H1 (cell line): ENCODE measurements at regions not wholly inside any gene's neighbourhood (a gene's known extent, or its start where the extent isn't known, plus 50 kb on each side); places are given as distances from the start of the nearest gene placed in this dataset.

Experiments
- CTCF ChIA-PET: fragments of 300-600 bp; sonication (Branson Sonifier 250); formaldehyde crosslinking; loops from one replicate; lab custom pipeline; 2021; ENCODE audit not compliant: partially characterized antibody; lab: Charles Lee
- POLR2A ChIA-PET: fragments of 300-600 bp; sonication (Branson Sonifier 250); formaldehyde crosslinking; loops from one replicate; lab custom pipeline; 2021; ENCODE audit warnings: inconsistent platforms; ENCODE audit not compliant: partially characterized antibody; lab: Charles Lee
- DNase-seq, 2 experiments: peaks; one replicate each; pipeline versions ENCODE4 v3.0.0 to v3.0.0-alpha.2; 2010 to 2022; ENCODE audit warnings: low spot score in 2 of 2, low read depth in 1 of 2, mixed read lengths in 1 of 2
- FAIRE-seq: peaks from 2 replicates; lab custom pipeline; 2011; peaks lifted over from hg19 to GRCh38; lab: Jason Lieb, UNC
- H2AFZ ChIP-seq: 2 replicates; pipeline ENCODE4 v1.8.1; 2012; ENCODE audit warnings: low read length, inconsistent platforms
- H2AK5ac ChIP-seq: 2 replicates; pipeline ENCODE4 v1.6.1; 2013; ENCODE audit warnings: low read depth, low read length
- H2BK120ac ChIP-seq: replicated peaks from 2 replicates; pipeline ENCODE3; 2013; ENCODE audit warnings: low read depth, low read length, inconsistent platforms
- H2BK12ac ChIP-seq: 2 replicates; pipeline ENCODE4 v1.6.1; 2013; ENCODE audit warnings: low read depth, low read length
- H2BK15ac ChIP-seq: 2 replicates; pipeline ENCODE4 v1.6.1; 2013; ENCODE audit warnings: low read length
- H2BK20ac ChIP-seq: 2 replicates; pipeline ENCODE4 v1.6.1; 2013; ENCODE audit warnings: low read length
- H2BK5ac ChIP-seq: 2 replicates; pipeline ENCODE4 v1.6.1; 2013; ENCODE audit warnings: low read depth, low read length
- H3K14ac ChIP-seq: 2 replicates; pipeline ENCODE4 v1.6.1; 2013; ENCODE audit warnings: inconsistent platforms; ENCODE audit not compliant: insufficient read length
- H3K18ac ChIP-seq: 2 replicates; pipeline ENCODE4 v1.6.1; 2013; ENCODE audit warnings: low read length; ENCODE audit errors: extremely low read depth
- H3K23ac ChIP-seq: 2 replicates; pipeline ENCODE4 v1.6.1; 2013; ENCODE audit warnings: inconsistent platforms; ENCODE audit not compliant: insufficient read length
- H3K23me2 ChIP-seq: 2 replicates; pipeline ENCODE4 v1.6.1; 2013; ENCODE audit warnings: low read depth, low read length
- H3K27ac ChIP-seq: 2 replicates; pipeline ENCODE4 v1.6.1; 2011; ENCODE audit warnings: low read depth, low read length, inconsistent platforms
- H3K27me3 ChIP-seq, 4 experiments: replicated peaks in 1 of 4; 1 replicate in 1 of 4; 2 replicates in 3 of 4; pipeline versions ENCODE4 v1.6.1 to v1.8.1; 2011 to 2013; ENCODE audit warnings: low read length in 3 of 4, mild to moderate bottlenecking in 3 of 4, inconsistent platforms in 2 of 4, mixed read lengths in 2 of 4, moderate library complexity in 1 of 4; ENCODE audit not compliant: control insufficient read depth in 3 of 4, insufficient read depth in 3 of 4; ENCODE audit errors: extremely low read depth in 1 of 4
- H3K36me3 ChIP-seq, 4 experiments: 2 replicates each; pipeline versions ENCODE4 v1.6.1 to v1.8.1; 2011 to 2013; ENCODE audit warnings: mild to moderate bottlenecking in 4 of 4, low read length in 3 of 4, moderate library complexity in 2 of 4, control low read depth in 1 of 4, inconsistent platforms in 1 of 4; ENCODE audit not compliant: insufficient read depth in 4 of 4, control insufficient read depth in 2 of 4
- H3K4ac ChIP-seq: replicated peaks from 2 replicates; pipeline ENCODE3; 2013; ENCODE audit warnings: low read length, low read depth, mixed read lengths, inconsistent platforms; ENCODE audit not compliant: insufficient read length
- H3K4me1 ChIP-seq, 4 experiments: replicated peaks in 1 of 4; 1 replicate in 1 of 4; 2 replicates in 3 of 4; pipeline versions ENCODE4 v1.6.1 to v1.8.1; 2011 to 2013; ENCODE audit warnings: low read length in 3 of 4, inconsistent platforms in 2 of 4, mixed read lengths in 1 of 4; ENCODE audit not compliant: insufficient read depth in 4 of 4, control insufficient read depth in 3 of 4
- H3K4me2 ChIP-seq, 2 experiments: 2 replicates each; pipeline versions ENCODE4 v1.6.1 to v1.8.1; 2011 to 2013; ENCODE audit warnings: low read depth in 2 of 2, low read length in 2 of 2, control low read depth in 1 of 2, inconsistent platforms in 1 of 2, mild to moderate bottlenecking in 1 of 2; ENCODE audit not compliant: insufficient read depth in 1 of 2
- H3K4me3 ChIP-seq, 4 experiments: fragments of 200-600, 300-600 bp in 1 of 4; sonication (generic), shearing (Covaris generic), sonication (Bioruptor Twin) in 1 of 4; 2 replicates each; pipeline versions ENCODE4 v1.5.1 to v1.8.1; 2011 to 2016; ENCODE audit warnings: low read length in 4 of 4, low read depth in 3 of 4, control low read depth in 2 of 4, inconsistent platforms in 2 of 4, mild to moderate bottlenecking in 2 of 4, mixed read lengths in 1 of 4, moderate library complexity in 1 of 4; ENCODE audit not compliant: insufficient read depth in 2 of 4; ENCODE audit errors: extremely low read depth in 1 of 4
- H3K56ac ChIP-seq: replicated peaks from 2 replicates; pipeline ENCODE3; 2013; ENCODE audit warnings: low read depth, mild to moderate bottlenecking, mixed read lengths, low read length, inconsistent platforms; ENCODE audit not compliant: insufficient read length
- H3K79me1 ChIP-seq: 2 replicates; pipeline ENCODE4 v1.6.1; 2013; ENCODE audit warnings: low read depth, low read length, control low read depth
- H3K79me2 ChIP-seq, 2 experiments: 2 replicates each; pipeline versions ENCODE4 v1.6.1 to v1.8.1; 2012 to 2013; ENCODE audit warnings: low read length in 2 of 2, mild to moderate bottlenecking in 2 of 2, inconsistent platforms in 1 of 2; ENCODE audit not compliant: insufficient read depth in 2 of 2, control insufficient read depth in 1 of 2
- H3K9ac ChIP-seq, 4 experiments: replicated peaks in 1 of 4; 1 replicate in 1 of 4; 2 replicates in 3 of 4; pipeline versions ENCODE4 v1.6.1 to v1.8.1; 2011 to 2013; ENCODE audit warnings: low read depth in 3 of 4, low read length in 3 of 4, control low read depth in 2 of 4, mild to moderate bottlenecking in 2 of 4, moderate library complexity in 2 of 4, inconsistent platforms in 1 of 4; ENCODE audit errors: extremely low read depth in 1 of 4
- H3K9me3 ChIP-seq, 2 experiments: 2 replicates each; pipeline versions ENCODE4 v1.6.1 to v1.8.1; 2012 to 2013; ENCODE audit warnings: mild to moderate bottlenecking in 2 of 2, moderate library complexity in 2 of 2, control low read depth in 1 of 2, inconsistent platforms in 1 of 2, low read depth in 1 of 2, low read length in 1 of 2, mixed read lengths in 1 of 2; ENCODE audit not compliant: insufficient read depth in 2 of 2
- H4K20me1 ChIP-seq, 2 experiments: replicated peaks in 1 of 2; 2 replicates each; pipeline versions ENCODE3 to v1.8.1; 2011 to 2013; ENCODE audit warnings: inconsistent platforms in 2 of 2, low read length in 2 of 2, mild to moderate bottlenecking in 1 of 2; ENCODE audit not compliant: insufficient read depth in 2 of 2, control insufficient read depth in 1 of 2
- H4K5ac ChIP-seq: 2 replicates; pipeline ENCODE4 v1.6.1; 2013; ENCODE audit warnings: low read length, low read depth, mixed read lengths, inconsistent platforms; ENCODE audit not compliant: insufficient read length
- H4K8ac ChIP-seq: 2 replicates; pipeline ENCODE4 v1.8.0; 2013; ENCODE audit warnings: mild to moderate bottlenecking, moderate library complexity, low read length, inconsistent platforms; ENCODE audit not compliant: insufficient read depth; ENCODE audit errors: extremely low read depth
- H4K91ac ChIP-seq: replicated peaks from 2 replicates; pipeline ENCODE3; 2013; ENCODE audit warnings: low read length, mixed read lengths, inconsistent platforms; ENCODE audit not compliant: insufficient read length
- ASH2L ChIP-seq: fragments of 200-600, 300-600 bp; sonication (generic); IDR thresholded peaks from one replicate; pipeline ENCODE4 v1.7.1; 2017; ENCODE audit warnings: low read length
- CTBP2 ChIP-seq: IDR thresholded peaks from 2 replicates; pipeline ENCODE4 v1.7.0; 2011; ENCODE audit warnings: borderline replicate concordance, mild to moderate bottlenecking, moderate library complexity, mixed read lengths, low read length; ENCODE audit not compliant: insufficient read depth, insufficient read length
- EP300 ChIP-seq, 2 experiments: IDR thresholded peaks; 1 replicate in 1 of 2; 2 replicates in 1 of 2; pipeline ENCODE4 v1.6.1; 2011 to 2012; ENCODE audit warnings: low read depth in 2 of 2, low read length in 2 of 2, mild to moderate bottlenecking in 2 of 2, borderline replicate concordance in 1 of 2, inconsistent platforms in 1 of 2, moderate library complexity in 1 of 2
- GTF2F1 ChIP-seq: IDR thresholded peaks from 2 replicates; pipeline ENCODE4 v1.6.1; 2012; ENCODE audit warnings: low read depth, low read length, improper control_type of control experiment, borderline replicate concordance
- HDAC2 ChIP-seq, 2 experiments: fragments of 300-600 bp in 1 of 2; sonication (generic) in 1 of 2; IDR thresholded peaks; 2 replicates each; pipeline ENCODE4 v1.6.1; 2011 to 2012; ENCODE audit warnings: low read depth in 2 of 2, low read length in 2 of 2, mild to moderate bottlenecking in 2 of 2, moderate library complexity in 2 of 2, borderline replicate concordance in 1 of 2, inconsistent platforms in 1 of 2
- HDAC6 ChIP-seq: IDR thresholded peaks from one replicate; pipeline ENCODE4 v1.7.1; 2012; ENCODE audit warnings: low read depth, mild to moderate bottlenecking, inconsistent platforms, low read length, moderate library complexity
- JUND ChIP-seq: IDR thresholded peaks from 2 replicates; pipeline ENCODE4 v1.6.1; 2011; ENCODE audit warnings: mild to moderate bottlenecking, improper control_type of control experiment, low read length
- KDM1A ChIP-seq: fragments of 200-600, 300-600 bp; sonication (generic); IDR thresholded peaks from 2 replicates; pipeline ENCODE4 v1.7.1; 2016; ENCODE audit warnings: mild to moderate bottlenecking, low read length, borderline replicate concordance
- RBBP5 ChIP-seq: IDR thresholded peaks from 2 replicates; pipeline ENCODE4 v1.7.1; 2012; ENCODE audit warnings: low read depth, mild to moderate bottlenecking, inconsistent platforms, low read length, moderate library complexity, borderline replicate concordance
- SRF ChIP-seq: IDR thresholded peaks from 2 replicates; pipeline ENCODE4 v1.6.1; 2011; ENCODE audit warnings: mild to moderate bottlenecking, low read depth, low read length, moderate library complexity
- TBP ChIP-seq: IDR thresholded peaks from 2 replicates; pipeline ENCODE4 v1.6.1; 2011; ENCODE audit warnings: low read depth, low read length, improper control_type of control experiment
- ZNF274 ChIP-seq: IDR thresholded peaks from 2 replicates; pipeline ENCODE4 v1.7.0; 2012; ENCODE audit warnings: low read length, borderline replicate concordance; ENCODE audit errors: extremely low read depth
- WGBS, 2 experiments: shearing (Covaris generic) in 1 of 2; methylation state at CpG; one replicate each; pipeline versions ENCODE4 v1.1.6 to v1.1.7; 2013 to 2015; ENCODE audit warnings: low lambda C conversion rate in 2 of 2, mixed read lengths in 2 of 2, inconsistent platforms in 1 of 2, low coverage in 1 of 2, missing lambda C conversion rate in 1 of 2; ENCODE audit not compliant: insufficient replicate concordance in 2 of 2, insufficient coverage in 1 of 2, insufficient read length in 1 of 2; ENCODE audit errors: extremely low coverage in 1 of 2, missing lambda C conversion rate in 1 of 2; 5-methylcytosine and 5-hydroxymethylcytosine counted together
- TF ChIP-seq, protein P1 (sequence below): IDR thresholded peaks from 2 replicates; pipeline ENCODE4 v1.6.1; 2011; ENCODE audit warnings: low read depth, mild to moderate bottlenecking, low read length; ENCODE audit not compliant: insufficient read depth

DNA sequence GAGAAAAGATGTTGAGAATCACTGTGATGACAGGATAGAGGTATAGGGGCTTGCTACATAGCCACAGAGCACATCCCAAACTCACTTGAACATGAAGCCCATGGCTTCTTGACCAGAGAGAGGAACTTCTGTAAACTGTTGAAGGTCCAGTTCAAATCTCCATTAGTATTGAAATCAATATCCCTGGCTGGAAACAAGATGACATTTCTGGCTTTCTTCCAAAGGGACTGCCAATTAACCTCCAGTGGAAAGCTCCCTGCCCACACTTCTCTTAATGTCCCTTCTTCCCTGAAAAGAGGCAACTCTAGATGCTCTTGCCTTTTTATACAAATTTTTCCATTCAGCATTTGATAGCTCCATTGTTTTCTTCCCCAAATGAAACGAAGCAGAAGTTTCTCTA lies 612.1 kb downstream of the EBF1 start:
- H3K4me2 ChIP-seq: no peak overlapping the region
- H4K20me1 ChIP-seq: no peaks in the 10 kb centered on the region
- H2BK5ac ChIP-seq: no peak overlapping the region
- peaks cover 0 to 4% (median 0%) of the 10 kb centered on the region in 4 experiments; a peak in 1 of 7 replicates for H3K4me1 ChIP-seq
- POLR2A ChIA-PET: no interaction called here
- H4K8ac ChIP-seq: no peak overlapping the region
- H4K5ac ChIP-seq: no peak overlapping the region
- no peak overlapping the region for H2BK12ac ChIP-seq
- no peak overlapping the region for H2BK120ac ChIP-seq
- H4K91ac ChIP-seq: no peak overlapping the region
- no peak overlapping the region for H2BK15ac ChIP-seq
- H3K23ac ChIP-seq: no peak overlapping the region
- no peak overlapping the region for H3K14ac ChIP-seq
- no peak overlapping the region for H3K27ac ChIP-seq
- no peak overlapping the region for H2BK20ac ChIP-seq
- no peaks in the 10 kb centered on the region for H3K23me2 ChIP-seq
- no peak overlapping the region for H3K9ac ChIP-seq
- TF ChIP-seq GTF2F1 (no peak), KDM1A (no peak), JUND (no peak), TBP (no peak), ZNF274 (no peak), EP300 (IDR thresholded peaks at IDR 0.05; ENCODE audit: borderline replicate concordance in 1 of 2, low read depth in 2 of 2, low read length in 2 of 2) (no peak), SRF (no peak), RBBP5 (no peak), HDAC2 (IDR thresholded peaks at IDR 0.05; ENCODE audit: borderline replicate concordance in 1 of 2, low read depth in 2 of 2, low read length in 2 of 2) (no peak), CTBP2 (no peak), ASH2L (no peak), HDAC6 (no peak)
- TF ChIP-seq, protein P1, sequence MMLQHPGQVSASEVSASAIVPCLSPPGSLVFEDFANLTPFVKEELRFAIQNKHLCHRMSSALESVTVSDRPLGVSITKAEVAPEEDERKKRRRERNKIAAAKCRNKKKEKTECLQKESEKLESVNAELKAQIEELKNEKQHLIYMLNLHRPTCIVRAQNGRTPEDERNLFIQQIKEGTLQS: no peak
- TF ChIP-seq, all 59 proteins: peak for 0
- Histone ChIP-seq H3K79me2 (no peaks in the 10 kb centered on the region), H3K4ac (no peak overlapping the region), H3K56ac (no peak overlapping the region), H2AK5ac (no peak overlapping the region), H3K9me3 (0 out of 4 replicates have a peak, but pooled peaks cover 0 to 2% of the 10 kb centered on the region in 2 experiments), H3K18ac (no peak overlapping the region), H3K27me3 (no peaks in the 10 kb centered on the region), H3K4me3 (no peak overlapping the region), H3K79me1 (no peaks in the 10 kb centered on the region), H3K36me3 (no peaks in the 10 kb centered on the region), H2AFZ (no peak overlapping the region)
- no peak for DNase-seq
- CTCF ChIA-PET: interaction anchor here (1.3 kb wide), 1 partner anchor 18 kb away, joined by 3 read pairs; no protein-coding TSS in a partner anchor
- FAIRE-seq: no peak
- WGBS, 2 experiments: 93% methylated on average over 1 of the region's 1 CpG; no CpG with 5 or more reads in 1 of the 2 experiments
